HepG2 (cell line): ENCODE measurements at regions not wholly inside any gene's neighbourhood (a gene's known extent, or its start where the extent isn't known, plus 50 kb on each side); places are given as distances from the start of the nearest gene placed in this dataset.

ENCODE experiments used
- ARHGAP35 ChIP-seq: sonication (generic); formaldehyde crosslinking; IDR thresholded peaks from 2 replicates; pipeline ENCODE4 v1.9.0; 2022; ENCODE audit warnings: mild to moderate bottlenecking, inconsistent platforms, moderate library complexity, missing genetic modification reagents, borderline replicate concordance
- DDIT3 ChIP-seq: sonication (generic); formaldehyde crosslinking; IDR thresholded peaks from 2 replicates; pipeline ENCODE4 v1.4.0; 2020; ENCODE audit warnings: mild to moderate bottlenecking, missing genetic modification reagents
- HINFP ChIP-seq: sonication (generic); formaldehyde crosslinking; IDR thresholded peaks from 2 replicates; pipeline ENCODE4 v1.4.0; 2020; ENCODE audit warnings: low read depth, mild to moderate bottlenecking, missing genetic modification reagents
- HOMEZ ChIP-seq: IDR thresholded peaks from 2 replicates; pipeline ENCODE4 v1.6.1; 2016; ENCODE audit warnings: low read depth
- KDM3A ChIP-seq: IDR thresholded peaks from 2 replicates; pipeline ENCODE4 v1.6.1; 2018; ENCODE audit warnings: low read depth, missing compliant biosample characterization
- MATR3 ChIP-seq: sonication (generic); formaldehyde crosslinking; IDR thresholded peaks from 2 replicates; pipeline ENCODE4 v1.4.0; 2020; ENCODE audit warnings: missing genetic modification reagents
- NFIC ChIP-seq: IDR thresholded peaks from 2 replicates; pipeline ENCODE4 v1.6.1; 2012; ENCODE audit warnings: mild to moderate bottlenecking, low read length, inconsistent platforms
- ONECUT2 ChIP-seq: sonication (generic); formaldehyde crosslinking; IDR thresholded peaks from 2 replicates; pipeline ENCODE4 v1.4.0; 2020; ENCODE audit warnings: missing genetic modification reagents
- PAF1 ChIP-seq: IDR thresholded peaks from 2 replicates; pipeline ENCODE4 v1.6.1; 2016; ENCODE audit warnings: missing genetic modification reagents, missing compliant biosample characterization
- PRMT3 ChIP-seq: sonication (generic); formaldehyde crosslinking; IDR thresholded peaks from 2 replicates; pipeline ENCODE4 v1.8.1; 2022; ENCODE audit warnings: low read depth, mild to moderate bottlenecking, moderate library complexity, missing genetic modification reagents, borderline replicate concordance
- RBM39 ChIP-seq: fragments of 200-400 bp; formaldehyde crosslinking; IDR thresholded peaks from one replicate; pipeline ENCODE4 v1.6.1; 2018; ENCODE audit warnings: antibody characterized with exemption, mild to moderate bottlenecking, low read depth, low read length; ENCODE audit not compliant: poor library complexity, severe bottlenecking
- RCOR2 ChIP-seq: IDR thresholded peaks from 2 replicates; pipeline ENCODE4 v1.6.1; 2016; ENCODE audit warnings: missing biosample characterization, missing genetic modification reagents
- RFX5 ChIP-seq: IDR thresholded peaks from 2 replicates; pipeline ENCODE4 v1.6.1; 2011; ENCODE audit warnings: low read depth, low read length, improper control_type of control experiment
- RFXANK ChIP-seq: IDR thresholded peaks from 2 replicates; pipeline ENCODE4 v1.6.1; 2016
- SIN3B ChIP-seq: fragments of 150-350 bp; IDR thresholded peaks from 2 replicates; pipeline ENCODE4 v1.6.1; 2014; ENCODE audit warnings: low read length
- SMARCC2 ChIP-seq: fragments of 450-650 bp; IDR thresholded peaks from 2 replicates; pipeline ENCODE4 v1.6.1; 2017; ENCODE audit warnings: antibody characterized with exemption, mild to moderate bottlenecking
- TBX3 ChIP-seq: fragments of 450-650 bp; IDR thresholded peaks from 2 replicates; pipeline ENCODE4 v1.6.1; 2017; ENCODE audit warnings: antibody characterized with exemption, mild to moderate bottlenecking, inconsistent platforms, borderline replicate concordance
- YY1 ChIP-seq: IDR thresholded peaks from 2 replicates; pipeline ENCODE4 v1.6.1; 2011; ENCODE audit warnings: low read length, low read depth, moderate library complexity, mild to moderate bottlenecking; ENCODE audit not compliant: insufficient read depth, insufficient replicate concordance
- ZBTB2 ChIP-seq: sonication (generic); formaldehyde crosslinking; IDR thresholded peaks from 2 replicates; pipeline ENCODE4 v1.8.0; 2022; ENCODE audit warnings: low read depth, missing genetic modification reagents
- ZEB1 ChIP-seq: IDR thresholded peaks from 2 replicates; pipeline ENCODE4 v1.6.1; 2012; ENCODE audit warnings: mild to moderate bottlenecking, low read depth, inconsistent platforms; ENCODE audit not compliant: insufficient replicate concordance
- ZFP36L2 ChIP-seq: sonication (generic); formaldehyde crosslinking; IDR thresholded peaks from 2 replicates; pipeline ENCODE4 v1.4.0; 2020; ENCODE audit warnings: missing genetic modification reagents
- ZFP82 ChIP-seq: sonication (generic); formaldehyde crosslinking; IDR thresholded peaks from 2 replicates; pipeline ENCODE4 v1.5.1; 2020; ENCODE audit warnings: mild to moderate bottlenecking, missing genetic modification reagents, borderline replicate concordance
- ZMYM2 ChIP-seq: sonication (generic); formaldehyde crosslinking; IDR thresholded peaks from 2 replicates; pipeline ENCODE4 v1.8.0; 2022; ENCODE audit warnings: mild to moderate bottlenecking, missing genetic modification reagents
- ZNF205 ChIP-seq: IDR thresholded peaks from 2 replicates; pipeline ENCODE4 v1.6.1; 2018; ENCODE audit warnings: missing biosample characterization, missing genetic modification reagents
- ZNF556 ChIP-seq: sonication (generic); formaldehyde crosslinking; IDR thresholded peaks from 2 replicates; pipeline ENCODE4 v1.4.0; 2020; ENCODE audit warnings: mild to moderate bottlenecking, missing genetic modification reagents, borderline replicate concordance
- ZNF703 ChIP-seq: sonication (generic); formaldehyde crosslinking; IDR thresholded peaks from 2 replicates; pipeline ENCODE4 v1.5.1; 2020; ENCODE audit warnings: missing genetic modification reagents, mild to moderate bottlenecking, moderate library complexity, borderline replicate concordance
- ZNF772 ChIP-seq: sonication (generic); formaldehyde crosslinking; IDR thresholded peaks from 2 replicates; pipeline ENCODE4 v1.5.0; 2020; ENCODE audit warnings: mild to moderate bottlenecking, missing genetic modification reagents
- ZSCAN29 ChIP-seq: sonication (generic); formaldehyde crosslinking; conservative IDR thresholded peaks from 2 replicates; pipeline ENCODE4 v1.4.0; 2020; ENCODE audit warnings: mild to moderate bottlenecking, missing genetic modification reagents

GRCh38 chr2:64404002-64404731 is 49.8 kb upstream of the LGALSL start (continued):
- TF ChIP-seq ZNF703 (CRISPR knock-in tag) (no peak), TBX3 (no peak), YY1 (peak; percentile 12), HOMEZ (CRISPR knock-in tag) (peak; percentile 34; the same call in 1 of the 2 replicates), ZMYM2 (CRISPR knock-in tag) (no peak), ZNF556 (no peak), MATR3 (CRISPR knock-in tag) (no peak), SMARCC2 (no peak), ONECUT2 (CRISPR knock-in tag) (no peak), PAF1 (no peak), PRMT3 (no peak), ZNF205 (peak; percentile 33; the same call in 1 of the 2 replicates), ZNF772 (CRISPR knock-in tag) (no peak), KDM3A (CRISPR knock-in tag) (no peak), SIN3B (no peak), NFIC (no peak), RCOR2 (peak; percentile 66; the same call in 1 of the 2 replicates), ZFP82 (CRISPR knock-in tag) (no peak), HINFP (no peak), DDIT3 (no peak), ZEB1 (no peak), ZSCAN29 (CRISPR knock-in tag) (no peak), RFX5 (no peak), ARHGAP35 (no peak), ZBTB2 (CRISPR knock-in tag) (no peak), RBM39 (no peak), ZFP36L2 (CRISPR knock-in tag) (no peak), RFXANK (CRISPR knock-in tag) (no peak)
